Endothelial cell of umbilical vein (primary cell): ENCODE measurements at regions not wholly inside any gene's neighbourhood (a gene's known extent, or its start where the extent isn't known, plus 50 kb on each side); places are given as distances from the start of the nearest gene placed in this dataset.

Experiments used
- BruUV-seq: library from RNA; stranded (reverse); fragments of 400-500 nt; replicated peaks from 2 replicates; lab custom pipeline; 2021; lab: Mats Ljungman, UMichigan
- CTCF ChIA-PET: fragments of 300-600, 350-600 bp; sonication (Branson Sonifier 250); formaldehyde crosslinking; loops from one replicate; lab custom pipeline; 2021; ENCODE audit warnings: antibody characterized with exemption, inconsistent platforms; lab: Charles Lee
- POLR2A ChIA-PET: fragments of 300-600, 350-600 bp; sonication (Branson Sonifier 250); formaldehyde crosslinking; loops from one replicate; lab custom pipeline; 2021; ENCODE audit warnings: antibody characterized with exemption, inconsistent platforms; lab: Charles Lee
- DNase-seq: peaks from one replicate; pipeline ENCODE4 v3.0.0-alpha.2; 2011; ENCODE audit warnings: low read depth, low spot score
- FAIRE-seq: peaks from 2 replicates; lab custom pipeline; 2011; peaks lifted over from hg19 to GRCh38; lab: Jason Lieb, UNC
- H2AFZ ChIP-seq: 2 replicates; pipeline ENCODE4 v1.6.0; 2012; ENCODE audit warnings: low read depth, low read length, control low read depth, inconsistent platforms
- H3K27ac ChIP-seq: 2 replicates; pipeline ENCODE4 v1.5.1; 2011; ENCODE audit warnings: low read depth, mild to moderate bottlenecking, control low read depth, low read length, moderate library complexity; ENCODE audit not compliant: insufficient read depth
- H3K27me3 ChIP-seq, 2 experiments: 2 replicates each; pipeline versions ENCODE4 v1.6.0 to v1.6.1; 2011; ENCODE audit warnings: low read length in 2 of 2, mixed read lengths in 1 of 2; ENCODE audit not compliant: control insufficient read depth in 2 of 2, insufficient read depth in 2 of 2
- H3K36me3 ChIP-seq, 2 experiments: 2 replicates in 1 of 2; 3 replicates in 1 of 2; pipeline ENCODE4 v1.5.1; 2011; ENCODE audit warnings: low read length in 2 of 2, mild to moderate bottlenecking in 1 of 2, moderate library complexity in 1 of 2; ENCODE audit not compliant: control insufficient read depth in 2 of 2, insufficient read depth in 2 of 2; ENCODE audit errors: extremely low read depth in 1 of 2
- H3K4me1 ChIP-seq: 3 replicates; pipeline ENCODE4 v1.5.1; 2011; ENCODE audit warnings: mild to moderate bottlenecking, low read length; ENCODE audit not compliant: control insufficient read depth, insufficient read depth; ENCODE audit errors: extremely low read depth
- H3K4me2 ChIP-seq: 2 replicates; pipeline ENCODE4 v1.6.1; 2011; ENCODE audit warnings: low read length, control low read depth, mixed read lengths; ENCODE audit not compliant: insufficient read depth
- H3K4me3 ChIP-seq, 3 experiments: fragments of 200-600 bp in 1 of 3; sonication (generic), shearing (Covaris generic) in 1 of 3; replicated peaks in 1 of 3; 2 replicates each; pipeline ENCODE4 v1.5.1; 2011 to 2016; ENCODE audit warnings: control low read depth in 3 of 3, low read length in 3 of 3, mild to moderate bottlenecking in 2 of 3, inconsistent platforms in 1 of 3, low read depth in 1 of 3, moderate library complexity in 1 of 3; ENCODE audit not compliant: insufficient read depth in 1 of 3
- H3K79me2 ChIP-seq: 2 replicates; pipeline ENCODE4 v1.6.0; 2012; ENCODE audit warnings: low read length, inconsistent platforms; ENCODE audit not compliant: control insufficient read depth, insufficient read depth
- H3K9ac ChIP-seq: replicated peaks from 2 replicates; pipeline ENCODE3; 2011; ENCODE audit warnings: low read length, control low read depth; ENCODE audit not compliant: insufficient read depth; ENCODE audit errors: extremely low read depth
- H3K9me1 ChIP-seq: replicated peaks from 3 replicates; pipeline ENCODE4 v1.6.0; 2011; ENCODE audit warnings: mild to moderate bottlenecking, low read length; ENCODE audit not compliant: control insufficient read depth, insufficient read depth; ENCODE audit errors: extremely low read depth
- H3K9me3 ChIP-seq: replicated peaks from 2 replicates; pipeline ENCODE4 v1.5.1; 2012; ENCODE audit warnings: low read length, inconsistent platforms; ENCODE audit not compliant: control insufficient read depth, insufficient read depth
- H4K20me1 ChIP-seq: replicated peaks from 2 replicates; pipeline ENCODE3; 2011; ENCODE audit warnings: mild to moderate bottlenecking, low read length; ENCODE audit not compliant: control insufficient read depth, insufficient read depth; ENCODE audit errors: extremely low read depth
- EZH2 ChIP-seq: IDR thresholded peaks from 2 replicates; pipeline ENCODE4 v1.6.1; 2012; ENCODE audit warnings: borderline replicate concordance, low read depth, mild to moderate bottlenecking, moderate library complexity, low read length, inconsistent platforms; ENCODE audit not compliant: severe bottlenecking
- FOS ChIP-seq: IDR thresholded peaks from 2 replicates; pipeline ENCODE4 v1.6.1; 2011; ENCODE audit warnings: mild to moderate bottlenecking, low read length, moderate library complexity, borderline replicate concordance; ENCODE audit not compliant: insufficient read depth
- GATA2 ChIP-seq: IDR thresholded peaks from 2 replicates; pipeline ENCODE4 v1.7.0; 2011; ENCODE audit warnings: low read depth, mild to moderate bottlenecking, moderate library complexity, mixed read lengths, low read length; ENCODE audit not compliant: insufficient read length, insufficient read depth
- JUN ChIP-seq: IDR thresholded peaks from 2 replicates; pipeline ENCODE4 v1.6.1; 2011; ENCODE audit warnings: borderline replicate concordance, low read depth; ENCODE audit not compliant: insufficient read length, insufficient read depth
- MYC ChIP-seq: IDR thresholded peaks from one replicate; pipeline ENCODE4 v1.6.1; 2011; ENCODE audit warnings: mild to moderate bottlenecking, low read depth, low read length
- POLR2A ChIP-seq: IDR thresholded peaks from 2 replicates; pipeline ENCODE4 v1.6.1; 2012; ENCODE audit warnings: low read depth, mild to moderate bottlenecking, control low read depth, low read length
- POLR2AphosphoS5 ChIP-seq: IDR thresholded peaks from 2 replicates; pipeline ENCODE4 v1.6.1; 2012; ENCODE audit warnings: low read depth, mild to moderate bottlenecking, control low read depth, low read length, moderate library complexity; ENCODE audit not compliant: insufficient read depth
- dilution Hi-C: fragments of 300-500 bp; cut with MboI; formaldehyde crosslinking; loops from one replicate; pipeline ENCODE4 v1.15.0; 2019; ENCODE audit warnings: low sequenced_read_pairs; ENCODE audit not compliant: extremely low pct_ligation_motif_present
- intact Hi-C: fragments of 100-400 bp; cut with micrococcal nuclease; formaldehyde crosslinking; loops from one replicate; pipeline ENCODE4 v1.10.0; 2022
- TF ChIP-seq, protein P1 (sequence below): IDR thresholded peaks from 2 replicates; pipeline ENCODE4 v1.6.1; 2011; ENCODE audit not compliant: insufficient read depth, insufficient read length
- TF ChIP-seq, protein P2 (sequence below), 2 donors: IDR thresholded peaks; 1 replicate in 1 of 2; 2 replicates in 1 of 2; pipeline ENCODE4 v1.5.1; 2011; ENCODE audit warnings: low read length in 2 of 2, mild to moderate bottlenecking in 2 of 2, moderate library complexity in 2 of 2, control low read depth in 1 of 2, inconsistent platforms in 1 of 2, low read depth in 1 of 2; ENCODE audit not compliant: insufficient read depth in 1 of 2; ENCODE audit errors: extremely low read depth in 1 of 2

DNA sequence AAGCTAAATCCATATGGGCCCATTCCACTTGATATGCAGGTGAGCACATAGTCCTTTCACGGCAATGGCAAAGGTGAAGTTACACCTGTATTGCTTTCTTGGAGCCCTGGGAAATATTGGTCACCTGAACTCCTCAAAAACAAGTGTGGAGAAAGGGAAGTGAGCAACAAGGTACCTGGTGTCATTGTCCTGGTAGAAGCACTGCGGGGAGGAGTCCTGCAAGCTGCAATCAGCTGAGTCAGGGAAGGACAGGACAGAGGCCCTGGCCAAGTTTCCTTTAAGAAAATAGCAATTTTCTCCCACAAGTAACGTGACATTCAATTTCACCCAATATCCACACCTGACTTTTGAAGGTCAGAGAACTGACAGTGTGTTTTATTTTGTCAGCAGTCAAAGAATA, 389.1 kb downstream of the IRS2 start:
- Histone ChIP-seq H3K27ac (no peak overlapping the region), H3K9me1 (no peaks in the 10 kb centered on the region), H2AFZ (no peak overlapping the region), H3K9ac (no peak overlapping the region), H3K79me2 (no peaks in the 10 kb centered on the region), H3K9me3 (no peaks in the 10 kb centered on the region), H3K4me2 (no peak overlapping the region), H3K4me3 (no peak overlapping the region), H4K20me1 (no peaks in the 10 kb centered on the region), H3K36me3 (no peaks in the 10 kb centered on the region), H3K4me1 (no peaks in the 10 kb centered on the region), H3K27me3 (no peaks in the 10 kb centered on the region)
- FAIRE-seq, result no peak
- CTCF ChIA-PET, result no interaction called here
- POLR2A ChIA-PET, result no interaction called here
- no peak for DNase-seq
- intact Hi-C loops (no loop called here), dilution Hi-C loops (no loop called here)
- no peak for TF ChIP-seq MYC
- no peak for TF ChIP-seq JUN
- TF ChIP-seq, protein P1, sequence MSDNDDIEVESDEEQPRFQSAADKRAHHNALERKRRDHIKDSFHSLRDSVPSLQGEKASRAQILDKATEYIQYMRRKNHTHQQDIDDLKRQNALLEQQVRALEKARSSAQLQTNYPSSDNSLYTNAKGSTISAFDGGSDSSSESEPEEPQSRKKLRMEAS, result no peak
- no peak for TF ChIP-seq FOS
- TF ChIP-seq, protein P2, sequence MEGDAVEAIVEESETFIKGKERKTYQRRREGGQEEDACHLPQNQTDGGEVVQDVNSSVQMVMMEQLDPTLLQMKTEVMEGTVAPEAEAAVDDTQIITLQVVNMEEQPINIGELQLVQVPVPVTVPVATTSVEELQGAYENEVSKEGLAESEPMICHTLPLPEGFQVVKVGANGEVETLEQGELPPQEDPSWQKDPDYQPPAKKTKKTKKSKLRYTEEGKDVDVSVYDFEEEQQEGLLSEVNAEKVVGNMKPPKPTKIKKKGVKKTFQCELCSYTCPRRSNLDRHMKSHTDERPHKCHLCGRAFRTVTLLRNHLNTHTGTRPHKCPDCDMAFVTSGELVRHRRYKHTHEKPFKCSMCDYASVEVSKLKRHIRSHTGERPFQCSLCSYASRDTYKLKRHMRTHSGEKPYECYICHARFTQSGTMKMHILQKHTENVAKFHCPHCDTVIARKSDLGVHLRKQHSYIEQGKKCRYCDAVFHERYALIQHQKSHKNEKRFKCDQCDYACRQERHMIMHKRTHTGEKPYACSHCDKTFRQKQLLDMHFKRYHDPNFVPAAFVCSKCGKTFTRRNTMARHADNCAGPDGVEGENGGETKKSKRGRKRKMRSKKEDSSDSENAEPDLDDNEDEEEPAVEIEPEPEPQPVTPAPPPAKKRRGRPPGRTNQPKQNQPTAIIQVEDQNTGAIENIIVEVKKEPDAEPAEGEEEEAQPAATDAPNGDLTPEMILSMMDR (IDR thresholded peaks at IDR 0.05; ENCODE audit: extremely low read depth in 1 of 2, insufficient read depth in 1 of 2, low read depth in 1 of 2, low read length in 2 of 2), result no peak
- TF ChIP-seq POLR2A, result no peak
- TF ChIP-seq POLR2AphosphoS5, result no peak
- TF ChIP-seq EZH2, result no peak
- TF ChIP-seq GATA2, result no peak
- no TSS peak for BruUV-seq
